A549 (cell line): ENCODE measurements at regions not wholly inside any gene's neighbourhood (a gene's known extent, or its start where the extent isn't known, plus 50 kb on each side); places are given as distances from the start of the nearest gene placed in this dataset.

ENCODE experiments used
- ATAC-seq, 2 experiments: fragments of 200-7000 bp in 1 of 2; fragments of >200 bp in 1 of 2; cut with Nextera tagmentation in 1 of 2; cut with Tn5 transposase in 1 of 2; 3 replicates each; pipeline versions ENCODE4 v1.8.0 to v1.9.1; 2018 to 2020; ENCODE audit warnings: mild to moderate bottlenecking in 1 of 2, moderate library complexity in 1 of 2
- CTCF ChIA-PET: fragments of 300-600 bp; sonication (Branson Sonifier 250); formaldehyde crosslinking; extraction: SDS; loops from one replicate; lab custom pipeline; 2021; ENCODE audit warnings: antibody characterized with exemption, inconsistent platforms; lab: Yijun Ruan, JAX
- POLR2A ChIA-PET: fragments of 350-600 bp; formaldehyde crosslinking; extraction: SDS; loops from one replicate; lab custom pipeline; 2021; ENCODE audit warnings: antibody characterized with exemption, inconsistent platforms; lab: Yijun Ruan, JAX
- DNase-seq, 2 experiments: peaks; one replicate each; pipeline versions ENCODE4 v3.0.0 to v3.0.0-alpha.2; 2011 to 2016; ENCODE audit warnings: low read depth in 1 of 2, low spot score in 1 of 2
- FAIRE-seq: peaks from 2 replicates; lab custom pipeline; 2011; peaks lifted over from hg19 to GRCh38; lab: Jason Lieb, UNC
- H3K27ac ChIP-seq, 2 experiments: fragments of >200 bp; sonication (Bioruptor Twin); formaldehyde crosslinking; 3 replicates each; pipeline ENCODE4 v1.5.1; 2016 to 2017
- H3K4me1 ChIP-seq: fragments of >200 bp; sonication (Bioruptor Twin); formaldehyde crosslinking; 3 replicates; pipeline ENCODE4 v1.6.1; 2016
- H3K4me2 ChIP-seq: fragments of >200 bp; sonication (Bioruptor Twin); formaldehyde crosslinking; 3 replicates; pipeline ENCODE4 v1.6.1; 2016
- H3K4me3 ChIP-seq: fragments of >200 bp; sonication (Bioruptor Twin); formaldehyde crosslinking; 3 replicates; pipeline ENCODE4 v1.5.1; 2016
- H3K9me3 ChIP-seq: fragments of >200 bp; sonication (Bioruptor Twin); formaldehyde crosslinking; 3 replicates; pipeline ENCODE4 v1.6.1; 2016
- EHF ChIP-seq: fragments of 250-450 bp; sonication (Bioruptor Pico); IDR thresholded peaks from 2 replicates; pipeline ENCODE4 v1.5.0; 2020; ENCODE audit warnings: mild to moderate bottlenecking
- FOSL2 ChIP-seq, 2 experiments: fragments of 450-650 bp in 1 of 2; fragments of >200 bp in 1 of 2; sonication (Bioruptor Twin) in 1 of 2; formaldehyde crosslinking; IDR thresholded peaks; 2 replicates each; pipeline versions ENCODE4 v1.5.0 to v1.6.1; 2016 to 2020; ENCODE audit warnings: mild to moderate bottlenecking in 1 of 2, moderate library complexity in 1 of 2
- GATA3 ChIP-seq: IDR thresholded peaks from 2 replicates; pipeline ENCODE4 v1.6.1; 2012; ENCODE audit warnings: borderline replicate concordance
- HDAC2 ChIP-seq: fragments of 200-600 bp; sonication (generic); IDR thresholded peaks from 2 replicates; pipeline ENCODE4 v1.6.1; 2016
- HEYL ChIP-seq: fragments of 250-450 bp; sonication (Bioruptor Pico); IDR thresholded peaks from 2 replicates; pipeline ENCODE4 v1.8.0; 2021; ENCODE audit warnings: mild to moderate bottlenecking, moderate library complexity
- HOXB5 ChIP-seq: fragments of 250-450 bp; sonication (Bioruptor Pico); IDR thresholded peaks from 2 replicates; pipeline ENCODE4 v1.5.0; 2020; ENCODE audit warnings: mild to moderate bottlenecking, moderate library complexity
- JUN ChIP-seq, 2 experiments: fragments of >200 bp; sonication (Bioruptor Twin); formaldehyde crosslinking; IDR thresholded peaks; 2 replicates in 1 of 2; 3 replicates in 1 of 2; pipeline ENCODE4 v1.6.1; 2016 to 2017
- SMC3 ChIP-seq: fragments of >200 bp; sonication (Bioruptor Twin); formaldehyde crosslinking; IDR thresholded peaks from 3 replicates; pipeline ENCODE4 v1.6.1; 2018; ENCODE audit warnings: inconsistent platforms
- ZSCAN20 ChIP-seq: fragments of 250-450 bp; sonication (Bioruptor Pico); IDR thresholded peaks from 2 replicates; pipeline ENCODE4 v1.8.0; 2022; ENCODE audit warnings: mild to moderate bottlenecking, moderate library complexity
- WGBS: methylation state at CpG from one replicate; pipeline ENCODE4 v1.1.6; 2017; ENCODE audit errors: missing lambda C conversion rate; 5-methylcytosine and 5-hydroxymethylcytosine counted together
- TF ChIP-seq, protein P1 (sequence below): fragments of 250-450 bp; sonication (Bioruptor Pico); IDR thresholded peaks from 2 replicates; pipeline ENCODE4 v1.5.0; 2020; ENCODE audit warnings: low read depth, mild to moderate bottlenecking, moderate library complexity
- TF ChIP-seq, protein P2 (sequence below): IDR thresholded peaks from 2 replicates; pipeline ENCODE4 v1.6.1; 2012; ENCODE audit warnings: low read depth, borderline replicate concordance
- TF ChIP-seq, protein P3 (sequence below): IDR thresholded peaks from 2 replicates; pipeline ENCODE4 v1.6.1; 2012
- TF ChIP-seq, protein P4 (sequence below): fragments of >200 bp; sonication (Bioruptor Twin); formaldehyde crosslinking; IDR thresholded peaks from 3 replicates; pipeline ENCODE4 v1.6.1; 2016
- TF ChIP-seq, protein P5 (sequence below): IDR thresholded peaks from 2 replicates; pipeline ENCODE4 v1.6.1; 2012

DNA sequence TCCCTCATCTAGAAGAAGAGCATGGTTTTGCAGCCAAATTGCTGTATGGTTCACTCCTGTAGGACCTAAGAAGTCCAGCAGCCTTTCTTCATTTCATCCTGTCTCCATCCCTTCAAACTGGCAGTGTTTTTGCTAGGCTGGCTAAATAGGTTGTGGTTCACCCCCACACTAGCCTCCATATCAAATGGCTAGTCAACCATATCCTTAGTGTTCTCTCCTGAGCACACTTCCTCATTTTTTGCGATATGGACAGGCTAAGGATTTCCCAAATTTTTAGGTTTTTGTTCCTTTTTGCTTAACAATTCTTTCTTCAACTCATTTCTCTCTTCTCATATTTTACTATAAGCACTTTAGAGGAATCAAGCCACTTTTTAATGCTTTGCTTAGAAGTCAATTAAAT, 98.8 kb upstream of the NOCT start:
- ChIA-PET POLR2A (no interaction called here), CTCF (interaction anchor here (0.9 to 1.9 kb wide), 4 partner anchors 8 to 235 kb away, joined by 3 to 6 read pairs (median 4); no protein-coding TSS in a partner anchor)
- no peak for TF ChIP-seq GATA3
- TF ChIP-seq, protein P1, sequence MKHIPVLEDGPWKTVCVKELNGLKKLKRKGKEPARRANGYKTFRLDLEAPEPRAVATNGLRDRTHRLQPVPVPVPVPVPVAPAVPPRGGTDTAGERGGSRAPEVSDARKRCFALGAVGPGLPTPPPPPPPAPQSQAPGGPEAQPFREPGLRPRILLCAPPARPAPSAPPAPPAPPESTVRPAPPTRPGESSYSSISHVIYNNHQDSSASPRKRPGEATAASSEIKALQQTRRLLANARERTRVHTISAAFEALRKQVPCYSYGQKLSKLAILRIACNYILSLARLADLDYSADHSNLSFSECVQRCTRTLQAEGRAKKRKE (CRISPR knock-in tag): no peak
- TF ChIP-seq, protein P2, sequence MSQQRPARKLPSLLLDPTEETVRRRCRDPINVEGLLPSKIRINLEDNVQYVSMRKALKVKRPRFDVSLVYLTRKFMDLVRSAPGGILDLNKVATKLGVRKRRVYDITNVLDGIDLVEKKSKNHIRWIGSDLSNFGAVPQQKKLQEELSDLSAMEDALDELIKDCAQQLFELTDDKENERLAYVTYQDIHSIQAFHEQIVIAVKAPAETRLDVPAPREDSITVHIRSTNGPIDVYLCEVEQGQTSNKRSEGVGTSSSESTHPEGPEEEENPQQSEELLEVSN: no peak
- TF ChIP-seq JUN (IDR thresholded peaks at IDR 0.05): no peak
- TF ChIP-seq SMC3: no peak
- no peak for TF ChIP-seq HDAC2
- Histone ChIP-seq H3K4me1 (peaks cover 15% of the 10 kb centered on the region), H3K27ac (no peak overlapping the region), H3K9me3 (no peaks in the 10 kb centered on the region), H3K4me2 (no peak overlapping the region), H3K4me3 (no peak overlapping the region)
- ATAC-seq: no peak
- 97% methylated on average over 1 of the region's 1 CpG for WGBS
- no peak for FAIRE-seq
- no peak for DNase-seq

DNA sequence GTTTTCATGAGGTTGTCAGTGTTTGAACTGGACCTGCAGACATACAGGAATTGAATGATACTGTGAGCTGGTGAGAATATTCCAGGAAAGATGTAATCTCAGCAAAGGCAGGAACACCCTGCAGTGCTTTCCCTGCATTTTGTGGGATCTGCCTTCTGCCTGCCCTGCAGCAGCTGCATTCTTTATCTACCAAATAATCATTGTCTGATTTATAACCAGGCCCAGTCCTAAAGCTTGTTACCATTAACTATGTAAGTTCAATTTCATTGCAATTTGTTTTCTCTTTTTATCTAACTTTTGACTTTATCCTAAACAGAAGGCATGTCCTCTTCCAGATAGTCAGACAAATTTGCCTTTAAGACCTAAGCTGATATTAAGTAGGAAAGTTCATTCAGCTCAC, 99.8 kb upstream of the NOCT start:
- Histone ChIP-seq H3K4me3 (no peak overlapping the region), H3K4me1 (peaks cover 22% of the 10 kb centered on the region), H3K27ac (no peak overlapping the region), H3K4me2 (no peak overlapping the region), H3K9me3 (no peaks in the 10 kb centered on the region)
- no peak for FAIRE-seq
- no peak for ATAC-seq
- DNase-seq: no peak
- POLR2A ChIA-PET: no interaction called here
- CTCF ChIA-PET: interaction anchor here (0.9 to 1.1 kb wide), 2 partner anchors 28 to 234 kb away, joined by 3 read pairs; no protein-coding TSS in a partner anchor
- no peak for TF ChIP-seq JUN (IDR thresholded peaks at IDR 0.05)
- TF ChIP-seq, protein P3, sequence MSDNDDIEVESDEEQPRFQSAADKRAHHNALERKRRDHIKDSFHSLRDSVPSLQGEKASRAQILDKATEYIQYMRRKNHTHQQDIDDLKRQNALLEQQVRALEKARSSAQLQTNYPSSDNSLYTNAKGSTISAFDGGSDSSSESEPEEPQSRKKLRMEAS: no peak
- TF ChIP-seq HOXB5 (CRISPR knock-in tag): no peak

DNA sequence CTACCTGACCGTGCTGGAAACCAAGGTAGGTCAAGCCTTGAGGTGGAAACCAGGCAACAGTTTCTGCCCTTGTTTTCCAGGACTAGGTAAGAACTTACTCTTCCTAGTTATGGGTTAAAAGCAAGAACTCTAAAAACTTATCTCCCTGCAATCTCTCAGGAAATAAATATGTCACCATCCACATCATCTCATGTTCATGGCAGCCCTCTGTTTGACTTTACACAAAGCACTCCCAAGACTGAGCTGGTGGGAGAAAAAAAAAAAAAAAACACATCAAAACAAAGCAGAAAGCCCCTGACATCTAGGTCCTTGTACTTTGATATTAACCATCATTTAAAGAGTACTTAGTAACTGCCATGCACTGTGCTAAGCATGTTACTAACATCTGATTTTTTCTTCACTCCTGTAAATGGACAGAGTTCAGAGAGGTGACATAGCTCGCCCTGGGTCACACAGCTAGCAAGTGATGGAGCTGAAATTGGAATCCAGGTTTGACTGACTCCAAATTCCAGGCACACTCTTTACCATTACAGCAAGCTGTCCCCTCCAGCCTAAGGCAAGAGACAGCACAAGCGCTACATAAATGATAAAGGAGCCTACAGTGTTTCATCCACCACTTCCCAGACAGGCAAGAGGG, 102.8 kb upstream of the NOCT start:
- ATAC-seq (no peak), FAIRE-seq (no peak), DNase-seq (no peak)
- H3K4me1 ChIP-seq: peaks cover 34% of the 10 kb centered on the region
- H3K4me3 ChIP-seq: no peak overlapping the region
- ChIA-PET CTCF (interaction anchor here (4.7 kb wide), 1 partner anchor 42 kb away, joined by 19 read pairs; no protein-coding TSS in a partner anchor), POLR2A (interaction anchor here (0.9 kb wide), 1 partner anchor 15 kb away, joined by 5 read pairs; no protein-coding TSS in a partner anchor)
- H3K27ac ChIP-seq: peak overlapping the region; percentile 73 to 82
- TF ChIP-seq FOSL2 (IDR thresholded peaks at IDR 0.05) (no peak), FOSL2 (CRISPR knock-in tag; IDR thresholded peaks at IDR 0.05) (no peak), GATA3 (peak; percentile 47; the same call in 1 of the 2 replicates), ZSCAN20 (CRISPR knock-in tag) (0 out of 2 replicates have a peak, but pooled peaks have one; percentile 38)
- TF ChIP-seq, protein P4, sequence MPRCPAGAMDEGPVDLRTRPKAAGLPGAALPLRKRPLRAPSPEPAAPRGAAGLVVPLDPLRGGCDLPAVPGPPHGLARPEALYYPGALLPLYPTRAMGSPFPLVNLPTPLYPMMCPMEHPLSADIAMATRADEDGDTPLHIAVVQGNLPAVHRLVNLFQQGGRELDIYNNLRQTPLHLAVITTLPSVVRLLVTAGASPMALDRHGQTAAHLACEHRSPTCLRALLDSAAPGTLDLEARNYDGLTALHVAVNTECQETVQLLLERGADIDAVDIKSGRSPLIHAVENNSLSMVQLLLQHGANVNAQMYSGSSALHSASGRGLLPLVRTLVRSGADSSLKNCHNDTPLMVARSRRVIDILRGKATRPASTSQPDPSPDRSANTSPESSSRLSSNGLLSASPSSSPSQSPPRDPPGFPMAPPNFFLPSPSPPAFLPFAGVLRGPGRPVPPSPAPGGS: no peak
- H3K9me3 ChIP-seq: no peaks in the 10 kb centered on the region
- WGBS: 86% methylated on average over 2 of the region's 3 CpGs
- H3K4me2 ChIP-seq: peak overlapping the region; percentile 92

DNA sequence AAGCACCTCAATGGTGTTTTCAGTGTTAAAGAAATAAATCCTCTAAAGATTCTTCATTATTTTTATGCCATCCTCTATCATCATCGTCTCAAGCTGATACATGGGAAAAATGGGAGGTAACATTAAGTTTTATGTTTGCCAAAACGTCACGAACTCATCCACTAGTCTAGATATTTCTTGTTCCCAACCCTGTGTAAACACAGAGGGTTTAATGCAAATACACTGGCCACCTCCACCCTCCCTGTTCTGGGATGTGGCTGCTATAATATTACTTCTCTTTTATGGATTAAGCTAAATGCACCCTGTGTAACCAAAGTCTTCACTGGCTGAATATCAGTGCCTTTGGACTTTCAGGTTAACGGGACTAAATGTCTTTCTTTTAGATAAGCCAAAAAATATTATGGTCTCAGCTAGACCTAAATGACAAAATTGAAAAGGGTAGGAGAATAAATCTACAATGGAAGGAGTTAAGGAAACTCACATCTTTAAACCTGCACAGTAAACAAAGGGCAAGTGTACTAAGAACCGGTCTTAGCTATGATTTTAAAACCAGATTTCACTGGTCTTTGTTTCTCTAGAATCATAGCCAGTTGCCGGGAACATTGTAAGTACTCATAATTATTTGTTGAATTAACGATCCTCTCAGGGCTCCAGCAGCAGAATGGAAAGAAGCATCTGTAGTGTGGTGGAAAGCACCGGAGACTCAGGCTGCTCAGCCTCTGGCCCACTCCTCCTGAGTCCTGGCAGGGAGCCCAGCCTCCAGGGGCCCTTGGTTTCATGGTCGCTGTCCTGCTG, 103.5 kb upstream of the NOCT start:
- peak; percentile 51 to 79; a peak in 5 of 6 replicates for ATAC-seq

More for the DNA sequence above, 103.5 kb upstream of the NOCT start:
- FAIRE-seq: no peak
- Histone ChIP-seq H3K4me1 (peaks cover 34% of the 10 kb centered on the region), H3K27ac (peak overlapping the region; percentile 73 to 82), H3K9me3 (no peaks in the 10 kb centered on the region), H3K4me2 (peak overlapping the region; percentile 92), H3K4me3 (no peak overlapping the region; the same call in 2 of the 3 replicates)
- CTCF ChIA-PET: interaction anchor here (1.8 to 4.7 kb wide), 2 partner anchors 26 to 41 kb away, joined by 7 to 19 read pairs; no protein-coding TSS in a partner anchor
- DNase-seq: peak; percentile 23 to 82
- TF ChIP-seq HDAC2 (no peak), ZSCAN20 (CRISPR knock-in tag) (no peak), GATA3 (no peak), EHF (CRISPR knock-in tag) (0 out of 2 replicates have a peak, but pooled peaks have one; percentile 43), HEYL (CRISPR knock-in tag) (0 out of 2 replicates have a peak, but pooled peaks have one; percentile 30)
- TF ChIP-seq, protein P5, sequence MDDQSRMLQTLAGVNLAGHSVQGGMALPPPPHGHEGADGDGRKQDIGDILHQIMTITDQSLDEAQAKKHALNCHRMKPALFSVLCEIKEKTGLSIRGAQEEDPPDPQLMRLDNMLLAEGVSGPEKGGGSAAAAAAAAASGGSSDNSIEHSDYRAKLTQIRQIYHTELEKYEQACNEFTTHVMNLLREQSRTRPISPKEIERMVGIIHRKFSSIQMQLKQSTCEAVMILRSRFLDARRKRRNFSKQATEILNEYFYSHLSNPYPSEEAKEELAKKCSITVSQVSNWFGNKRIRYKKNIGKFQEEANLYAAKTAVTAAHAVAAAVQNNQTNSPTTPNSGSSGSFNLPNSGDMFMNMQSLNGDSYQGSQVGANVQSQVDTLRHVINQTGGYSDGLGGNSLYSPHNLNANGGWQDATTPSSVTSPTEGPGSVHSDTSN: no peak
- TF ChIP-seq, all 56 proteins: peak for 2
- POLR2A ChIA-PET: interaction anchor here (0.9 to 1.0 kb wide), 2 partner anchors 14 to 36 kb away, joined by 3 to 5 read pairs; no protein-coding TSS in a partner anchor
- WGBS: 3% methylated on average over 8 of the region's 9 CpGs
